Activated T-helper 17 cell treated with anti-CD3 and anti-CD28 coated beads, Interleukin-2, amount 50 U/mL, for 72 hours (primary cell): ENCODE measurements at regions not wholly inside any gene's neighbourhood (a gene's known extent, or its start where the extent isn't known, plus 50 kb on each side); places are given as distances from the start of the nearest gene placed in this dataset.
"Not testable (repeated sequence)": the region's sequence is repeated elsewhere in the genome, so short reads cannot be mapped to it uniquely, and the experiment has no call there.

ENCODE experiments used
- ATAC-seq: fragments of 150-1000 bp; cut with Tn5 transposase; replicated peaks from 2 replicates; pipeline ENCODE4 v1.10.0; 2021; ENCODE audit warnings: mild to moderate bottlenecking, moderate library complexity
- H3K27ac Mint-ChIP-seq: one replicate; pipeline ENCODE4 v1.8.0; 2022; ENCODE audit warnings: mixed read lengths
- H3K27me3 Mint-ChIP-seq: one replicate; pipeline ENCODE4 v1.8.0; 2022; ENCODE audit warnings: mixed read lengths
- H3K36me3 Mint-ChIP-seq: one replicate; pipeline ENCODE4 v1.8.0; 2022; ENCODE audit warnings: low read depth, mild to moderate bottlenecking, mixed read lengths
- H3K4me1 Mint-ChIP-seq: one replicate; pipeline ENCODE4 v1.8.0; 2022; ENCODE audit warnings: mixed read lengths
- H3K4me3 Mint-ChIP-seq: one replicate; pipeline ENCODE4 v1.8.0; 2022; ENCODE audit warnings: mild to moderate bottlenecking, mixed read lengths
- H3K9me3 Mint-ChIP-seq: one replicate; pipeline ENCODE4 v1.8.0; 2022; ENCODE audit warnings: mixed read lengths

DNA sequence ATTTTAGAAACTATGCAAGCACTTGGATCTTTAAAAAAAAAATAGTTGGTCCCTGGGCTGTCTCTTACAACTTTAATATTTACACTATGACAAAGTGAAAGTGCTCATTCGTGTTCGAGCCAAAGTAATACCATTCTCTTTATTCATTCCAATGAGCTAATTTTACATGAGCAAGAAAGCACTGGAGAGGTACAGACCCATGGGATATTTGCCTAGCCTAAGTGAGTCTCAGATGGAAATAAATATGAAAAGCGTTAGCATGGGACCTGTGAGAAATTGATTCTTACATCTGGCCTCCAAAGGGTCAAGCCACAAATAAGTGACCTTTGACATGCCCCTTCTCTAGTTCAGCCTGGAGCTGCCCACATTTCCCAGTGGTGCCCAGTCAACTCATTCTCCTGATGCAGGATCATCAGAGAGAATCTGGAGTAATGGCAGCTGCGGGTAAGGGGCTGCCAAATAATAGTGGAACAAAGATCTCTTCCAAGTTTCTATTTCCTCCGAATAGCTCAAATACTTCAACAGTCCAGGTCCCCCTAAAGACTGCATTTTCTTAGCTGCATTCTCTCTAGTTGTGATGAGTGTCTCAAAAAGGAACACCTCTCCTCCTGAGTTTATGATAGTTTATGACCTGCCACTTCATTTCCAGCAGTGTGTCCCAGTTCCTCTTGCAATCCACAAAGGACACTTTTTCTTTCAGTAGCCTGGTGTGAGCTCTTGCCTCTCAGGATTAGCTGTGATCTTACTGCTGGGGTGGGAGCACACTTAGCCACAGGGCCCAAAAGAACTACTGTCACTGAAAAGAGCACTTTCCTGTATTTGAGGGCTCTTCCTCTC, 208.2 kb downstream of the DAD1 start:
- no peak overlapping the region for H3K27ac Mint-ChIP-seq
- H3K4me1 Mint-ChIP-seq: no peaks in the 10 kb centered on the region
- no peaks in the 10 kb centered on the region for H3K27me3 Mint-ChIP-seq
- ATAC-seq: no peak
- H3K36me3 Mint-ChIP-seq: no peaks in the 10 kb centered on the region
- no peaks in the 10 kb centered on the region for H3K9me3 Mint-ChIP-seq
- peak overlapping the region; percentile 28 for H3K4me3 Mint-ChIP-seq

DNA sequence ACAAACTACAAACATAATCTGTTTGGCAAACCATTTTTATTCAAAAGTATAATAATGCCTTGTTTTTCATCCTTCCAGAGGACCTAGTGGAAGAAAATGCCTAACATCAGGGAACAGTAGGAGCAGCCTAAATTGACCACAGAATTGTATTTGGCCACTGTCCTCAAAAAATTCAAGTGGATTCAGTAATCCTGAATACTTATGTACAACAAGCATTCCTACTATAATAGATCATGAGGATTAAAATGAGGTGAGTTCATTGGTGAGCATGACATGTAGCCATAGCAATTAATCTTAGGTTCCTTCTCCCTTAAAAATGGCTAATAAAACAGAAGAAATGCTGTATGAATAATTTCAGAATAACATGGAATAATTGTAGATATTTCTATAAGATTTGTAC, 209.3 kb downstream of the DAD1 start:
- Mint-ChIP-seq H3K4me1 (no peaks in the 10 kb centered on the region), H3K9me3 (no peaks in the 10 kb centered on the region), H3K27ac (no peak overlapping the region), H3K27me3 (no peaks in the 10 kb centered on the region), H3K4me3 (no peak overlapping the region), H3K36me3 (no peaks in the 10 kb centered on the region)
- no peak for ATAC-seq

DNA sequence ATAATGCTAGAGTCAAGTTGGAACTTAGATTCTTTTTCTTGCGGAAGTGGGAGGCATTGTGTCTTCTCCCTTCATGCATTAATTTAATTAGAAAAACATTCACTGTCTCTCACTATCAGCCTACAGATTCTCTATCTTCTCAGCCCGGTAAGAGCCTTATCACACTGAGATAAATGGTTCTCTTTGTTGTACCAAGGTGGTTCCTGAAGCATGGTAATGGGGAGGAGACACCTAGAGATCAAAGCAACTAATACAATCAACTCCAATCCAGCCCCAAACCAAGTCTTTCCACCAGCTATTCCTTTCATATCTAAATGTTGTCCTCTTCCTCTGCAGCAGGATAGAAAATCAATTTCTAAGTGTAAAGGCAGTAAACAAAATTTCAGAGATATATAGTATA, 210.8 kb downstream of the DAD1 start:
- no peak overlapping the region for H3K4me3 Mint-ChIP-seq

DNA sequence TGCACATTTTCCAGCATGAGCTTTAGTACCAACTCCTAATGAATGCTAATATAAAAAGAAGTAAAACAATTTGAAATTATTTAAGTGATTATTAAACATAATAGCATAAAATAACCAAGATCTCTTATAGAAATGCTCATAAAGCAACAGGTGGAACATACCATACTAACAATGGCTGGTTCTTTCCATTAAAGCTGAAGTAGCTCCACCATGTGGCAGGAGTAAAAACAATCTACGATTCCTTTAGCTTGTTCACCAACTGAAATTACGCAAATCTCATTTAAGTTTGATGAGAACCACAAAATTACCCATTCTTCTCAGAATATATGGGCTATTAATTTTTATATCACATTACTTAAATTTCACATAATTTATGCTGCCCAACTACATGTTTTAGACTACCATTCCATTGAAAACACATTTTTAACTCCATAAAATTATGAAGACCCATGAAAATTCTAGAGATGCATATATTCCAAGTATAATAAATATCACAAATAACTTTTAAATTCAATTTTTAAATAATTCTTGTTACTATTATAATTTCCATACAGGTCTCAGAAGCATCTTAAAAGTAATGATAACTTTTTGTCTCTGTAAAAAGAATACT, 213.6 kb downstream of the DAD1 start:
- no peak overlapping the region for H3K4me3 Mint-ChIP-seq
- H3K36me3 Mint-ChIP-seq: no peaks in the 10 kb centered on the region
- H3K27ac Mint-ChIP-seq: no peak overlapping the region
- H3K27me3 Mint-ChIP-seq: no peaks in the 10 kb centered on the region
- H3K9me3 Mint-ChIP-seq: no peaks in the 10 kb centered on the region
- H3K4me1 Mint-ChIP-seq: no peaks in the 10 kb centered on the region
- ATAC-seq: no peak

More for the DNA sequence above, 210.8 kb downstream of the DAD1 start:
- Mint-ChIP-seq H3K4me1 (no peaks in the 10 kb centered on the region), H3K9me3 (no peaks in the 10 kb centered on the region), H3K36me3 (no peaks in the 10 kb centered on the region), H3K27me3 (no peaks in the 10 kb centered on the region), H3K27ac (no peak overlapping the region)
- no peak for ATAC-seq

DNA sequence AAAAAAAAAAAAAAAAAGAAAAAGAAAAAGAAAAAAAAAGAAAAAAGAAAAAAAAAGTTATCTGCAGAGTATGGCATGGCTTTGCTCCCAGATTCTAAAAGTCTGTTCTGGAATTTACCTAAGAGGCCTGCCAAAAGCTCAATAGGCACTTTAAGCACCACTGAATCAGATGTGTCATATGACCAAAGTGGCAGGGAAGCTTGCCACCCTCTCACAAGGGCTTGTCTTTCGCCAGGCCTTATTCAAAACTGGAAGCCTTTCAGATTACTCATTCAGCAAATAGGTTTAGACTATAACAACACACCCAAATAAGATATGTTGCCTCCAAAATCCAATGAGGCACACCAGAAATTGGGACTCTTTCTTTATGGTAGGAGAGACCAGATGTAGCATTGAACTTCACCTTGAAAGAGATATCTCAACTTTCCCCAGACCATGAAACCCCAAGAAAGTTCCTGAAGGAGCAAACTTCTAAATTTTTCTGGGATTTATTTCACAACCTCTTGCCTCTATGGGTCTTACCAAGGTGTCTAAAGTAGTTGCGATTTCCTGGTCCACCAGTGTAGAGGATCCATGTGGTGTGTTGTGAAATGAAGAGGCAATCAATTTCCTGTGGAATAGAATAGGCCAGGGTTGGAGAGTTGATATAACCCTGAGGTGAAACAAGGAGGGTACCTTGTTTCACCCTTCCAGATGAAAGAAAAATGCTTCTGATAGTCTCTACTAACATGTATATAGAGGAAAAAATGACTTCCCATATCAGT, 218.8 kb downstream of the DAD1 start:
- no peaks in the 10 kb centered on the region for H3K4me1 Mint-ChIP-seq
- H3K27me3 Mint-ChIP-seq: no peaks in the 10 kb centered on the region
- no peak overlapping the region for H3K4me3 Mint-ChIP-seq
- H3K9me3 Mint-ChIP-seq: no peaks in the 10 kb centered on the region
- H3K36me3 Mint-ChIP-seq: no peaks in the 10 kb centered on the region
- ATAC-seq: no peak
- no peak overlapping the region for H3K27ac Mint-ChIP-seq

DNA sequence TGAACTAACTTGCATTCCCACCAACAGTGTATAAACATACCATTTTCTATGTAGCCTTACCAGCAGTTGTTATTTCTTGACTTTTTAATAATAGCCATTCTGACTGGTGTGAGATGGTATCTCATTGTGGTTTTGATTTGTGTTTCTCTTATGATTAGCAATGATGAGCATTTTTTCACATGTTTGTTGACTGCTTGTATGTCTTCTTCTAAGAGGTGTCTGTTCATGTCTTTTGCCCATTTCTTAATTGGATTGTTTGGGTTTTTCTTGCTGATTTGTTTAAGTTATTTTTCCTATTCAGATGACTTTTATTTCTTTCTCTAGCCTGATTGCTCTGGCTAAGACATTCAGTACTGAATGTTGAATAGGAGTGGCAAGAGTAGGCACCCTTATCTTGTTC, 230.3 kb downstream of the DAD1 start:
- Mint-ChIP-seq H3K4me1 (no peaks in the 10 kb centered on the region), H3K4me3 (no peak overlapping the region), H3K36me3 (no peaks in the 10 kb centered on the region), H3K27ac (no peak overlapping the region), H3K27me3 (no peaks in the 10 kb centered on the region), H3K9me3 (no peaks in the 10 kb centered on the region)
- ATAC-seq: no peak

DNA sequence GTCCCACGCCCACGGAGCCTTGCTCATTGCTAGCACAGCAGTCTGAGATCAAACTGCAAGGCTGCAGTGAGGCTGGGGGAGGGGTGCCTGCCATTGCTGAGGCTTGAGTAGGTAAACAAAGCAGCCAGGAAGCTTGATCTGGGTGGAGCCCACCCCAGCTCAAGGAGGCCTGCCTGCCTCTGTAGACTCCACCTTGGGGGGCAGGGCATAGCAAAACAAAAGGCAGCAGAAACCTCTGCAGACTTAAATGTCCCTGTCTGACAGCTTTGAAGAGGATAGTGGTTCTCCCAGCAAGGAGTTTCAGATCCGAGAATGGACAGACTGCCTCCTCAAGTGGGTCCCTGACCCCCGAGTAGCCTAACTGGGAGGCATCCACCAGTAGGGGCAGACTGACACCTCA, 239.7 kb downstream of the DAD1 start:
- not testable (repeated sequence) for ATAC-seq, H3K27ac Mint-ChIP-seq, H3K36me3 Mint-ChIP-seq, H3K9me3 Mint-ChIP-seq, H3K4me3 Mint-ChIP-seq, H3K27me3 Mint-ChIP-seq, H3K4me1 Mint-ChIP-seq

DNA sequence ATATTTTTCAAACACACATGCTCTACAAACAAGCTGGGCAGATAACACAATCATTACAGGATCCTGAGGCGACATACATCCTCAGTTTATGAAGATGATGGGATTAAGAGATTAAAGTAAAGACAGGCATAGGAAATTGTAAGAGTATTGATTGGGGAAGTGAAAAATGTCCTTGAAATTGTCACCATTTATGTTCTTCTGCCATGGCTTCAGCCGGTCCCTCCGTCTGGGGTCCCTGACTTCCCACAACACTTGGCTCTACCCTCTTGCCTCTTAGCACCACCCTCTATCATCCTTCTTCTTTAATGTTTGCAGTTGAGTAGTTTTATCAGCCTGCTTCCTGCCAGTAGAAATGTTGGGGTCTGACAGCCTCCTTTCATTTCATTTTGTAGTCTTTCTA, 244.4 kb downstream of the DAD1 start:
- ATAC-seq: no peak
- no peak overlapping the region for H3K27ac Mint-ChIP-seq
- H3K36me3 Mint-ChIP-seq: no peaks in the 10 kb centered on the region
- no peaks in the 10 kb centered on the region for H3K9me3 Mint-ChIP-seq
- no peaks in the 10 kb centered on the region for H3K4me1 Mint-ChIP-seq
- H3K4me3 Mint-ChIP-seq: no peak overlapping the region
- H3K27me3 Mint-ChIP-seq: no peaks in the 10 kb centered on the region

DNA sequence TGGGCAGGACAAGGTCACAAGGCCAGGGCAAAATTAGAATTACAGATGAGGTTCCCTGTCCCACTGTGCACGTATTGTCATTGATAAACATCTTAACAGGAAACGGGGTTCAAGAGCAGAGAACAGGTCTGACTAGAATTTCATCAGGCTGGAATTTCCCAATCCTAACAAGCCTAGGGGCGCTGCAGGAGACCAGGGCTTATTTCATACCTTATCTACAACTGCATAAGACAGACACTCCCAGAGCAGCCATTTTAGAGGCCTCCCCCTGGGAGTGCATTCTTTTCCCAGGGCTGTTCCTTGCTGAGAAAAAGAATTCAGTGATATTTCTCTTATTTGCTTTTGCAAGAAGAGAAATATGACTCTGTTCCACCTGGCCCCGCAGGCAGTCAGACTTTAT, 244.8 kb downstream of the DAD1 start:
- not testable (repeated sequence) for H3K27ac Mint-ChIP-seq, H3K36me3 Mint-ChIP-seq

DNA sequence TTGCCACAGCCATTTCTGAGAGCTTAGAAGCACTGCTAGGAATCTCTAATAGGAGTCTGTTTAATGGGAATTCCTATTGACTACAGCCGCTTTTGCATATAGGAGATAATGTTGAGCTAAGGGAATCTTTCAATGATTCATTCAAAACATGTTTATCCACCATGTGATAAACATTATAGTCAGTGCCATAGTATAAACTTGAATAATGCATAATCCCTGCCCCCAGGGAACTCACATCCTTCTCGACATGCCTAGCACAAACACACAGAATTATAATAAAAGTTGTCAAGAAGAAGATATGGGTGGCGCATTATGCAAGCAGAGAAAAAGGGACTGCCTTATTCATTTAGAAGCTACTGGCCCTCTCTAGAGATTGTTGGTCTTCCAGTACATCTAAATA, 248.0 kb downstream of the DAD1 start:
- H3K9me3 Mint-ChIP-seq: no peaks in the 10 kb centered on the region
- no peak overlapping the region for H3K4me3 Mint-ChIP-seq
- no peaks in the 10 kb centered on the region for H3K27me3 Mint-ChIP-seq
- no peak overlapping the region for H3K27ac Mint-ChIP-seq
- no peaks in the 10 kb centered on the region for H3K36me3 Mint-ChIP-seq
- ATAC-seq: no peak
- H3K4me1 Mint-ChIP-seq: no peaks in the 10 kb centered on the region

More for the DNA sequence above, 244.8 kb downstream of the DAD1 start:
- not testable (repeated sequence) for H3K4me3 Mint-ChIP-seq, H3K27me3 Mint-ChIP-seq, ATAC-seq, H3K4me1 Mint-ChIP-seq, H3K9me3 Mint-ChIP-seq

DNA sequence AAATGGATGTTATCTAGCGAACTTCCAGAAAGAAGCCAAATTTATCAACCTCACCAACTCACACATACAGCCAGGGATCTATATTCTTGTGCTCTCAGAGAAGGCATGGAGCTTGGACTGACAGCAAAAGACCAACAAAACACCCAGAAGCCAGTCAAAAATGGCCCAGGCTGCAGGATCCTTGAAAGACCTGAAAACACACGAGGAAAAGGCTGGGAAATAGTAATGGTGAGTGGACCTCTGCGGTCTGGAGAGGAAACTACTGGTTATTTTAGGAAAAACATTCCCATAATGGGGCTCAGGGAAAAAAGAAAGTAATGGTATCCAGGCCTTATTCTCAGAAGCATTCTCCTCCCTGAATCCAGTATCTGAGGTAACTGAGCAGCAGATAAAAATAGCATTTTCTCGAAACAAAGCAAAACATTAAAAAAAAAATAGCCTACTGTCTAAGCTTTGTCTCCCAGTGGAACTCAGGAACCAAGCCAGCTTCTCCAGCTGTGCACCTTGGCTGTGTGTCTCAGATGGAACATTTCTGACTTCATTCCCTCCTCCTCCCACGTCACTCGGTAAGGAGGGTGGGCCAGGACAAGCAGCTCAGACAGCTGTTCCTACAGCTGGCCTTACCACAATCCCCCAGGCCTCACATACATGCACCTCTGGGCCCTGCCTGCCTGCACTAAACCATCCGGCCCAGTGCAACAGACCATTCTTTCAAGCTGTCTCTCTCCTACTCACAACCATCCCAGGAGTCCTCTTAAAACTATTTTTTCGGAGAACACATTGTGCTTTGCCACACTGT, 249.9 kb downstream of the DAD1 start:
- no peak for ATAC-seq
- Mint-ChIP-seq H3K9me3 (no peaks in the 10 kb centered on the region), H3K4me3 (no peak overlapping the region), H3K36me3 (no peaks in the 10 kb centered on the region), H3K4me1 (no peaks in the 10 kb centered on the region), H3K27ac (no peak overlapping the region), H3K27me3 (no peaks in the 10 kb centered on the region)

DNA sequence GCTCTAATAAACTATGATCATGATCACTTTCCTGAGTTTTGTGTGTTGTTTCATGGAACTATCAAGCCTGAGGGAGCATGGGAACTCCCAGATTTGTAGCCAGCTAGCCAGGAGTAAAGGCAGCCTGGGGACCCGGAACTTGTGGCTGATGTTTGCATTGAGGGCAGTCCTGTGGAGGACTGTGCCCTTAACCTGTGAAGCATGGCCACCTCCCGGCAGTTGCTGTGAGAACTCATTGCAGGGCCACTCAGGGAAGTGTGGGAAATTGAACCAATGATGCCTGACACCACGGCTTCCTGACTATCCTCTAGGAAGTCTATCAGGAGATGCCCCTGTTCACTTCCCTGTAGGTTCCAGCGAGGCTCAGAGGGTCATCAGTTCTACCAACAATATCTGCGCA, 250.6 kb downstream of the DAD1 start:
- no peaks in the 10 kb centered on the region for H3K27me3 Mint-ChIP-seq

DNA sequence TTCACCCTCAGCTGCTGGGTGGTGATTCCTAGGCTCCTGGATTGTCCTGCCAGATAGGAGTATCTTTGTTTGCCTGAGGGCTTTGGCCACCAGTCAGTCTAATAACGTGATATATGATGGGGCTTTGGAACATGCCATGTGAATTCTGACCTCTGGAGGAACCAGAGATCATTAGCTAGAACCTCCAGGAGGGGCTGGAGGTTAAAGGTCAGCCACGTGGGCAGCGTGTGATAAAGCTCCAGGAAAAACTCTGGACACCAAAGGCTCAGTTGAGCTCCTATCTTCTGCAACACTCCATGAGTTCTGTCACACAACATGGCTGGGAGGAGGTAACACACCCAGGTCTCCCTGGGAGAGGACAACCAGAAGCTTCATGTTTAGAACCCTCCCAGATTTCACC, 251.1 kb downstream of the DAD1 start:
- no peak for ATAC-seq
- H3K4me3 Mint-ChIP-seq: no peak overlapping the region
- H3K4me1 Mint-ChIP-seq: no peaks in the 10 kb centered on the region
- H3K27me3 Mint-ChIP-seq: no peaks in the 10 kb centered on the region
- no peak overlapping the region for H3K27ac Mint-ChIP-seq
- H3K9me3 Mint-ChIP-seq: no peaks in the 10 kb centered on the region
- no peaks in the 10 kb centered on the region for H3K36me3 Mint-ChIP-seq

More for the DNA sequence above, 250.6 kb downstream of the DAD1 start:
- Mint-ChIP-seq H3K4me3 (no peak overlapping the region), H3K27ac (no peak overlapping the region), H3K9me3 (no peaks in the 10 kb centered on the region), H3K36me3 (no peaks in the 10 kb centered on the region), H3K4me1 (no peaks in the 10 kb centered on the region)
- ATAC-seq: no peak

DNA sequence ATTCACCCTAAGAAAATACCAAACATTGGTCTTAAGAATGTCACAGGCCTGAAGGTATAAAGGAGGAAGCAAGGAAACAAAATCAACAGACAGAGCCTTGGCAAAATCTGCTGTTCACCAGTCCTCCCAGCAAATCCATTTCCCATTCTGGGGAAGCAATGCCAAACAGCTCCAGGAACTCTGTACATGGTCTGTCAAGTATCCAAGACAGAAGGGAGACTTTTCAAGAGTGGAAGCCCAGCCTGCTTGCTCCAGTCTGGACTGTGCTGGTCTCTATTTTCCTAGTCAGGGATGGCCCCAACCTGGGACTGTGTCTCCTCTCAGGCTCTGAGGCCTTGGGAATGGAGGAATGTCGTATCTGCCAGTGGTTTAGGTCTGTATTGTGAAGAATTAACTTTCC, 251.5 kb downstream of the DAD1 start:
- ATAC-seq: no peak
- Mint-ChIP-seq H3K9me3 (no peaks in the 10 kb centered on the region), H3K4me3 (no peak overlapping the region), H3K27ac (no peak overlapping the region), H3K36me3 (no peaks in the 10 kb centered on the region), H3K4me1 (no peaks in the 10 kb centered on the region), H3K27me3 (no peaks in the 10 kb centered on the region)
